T-helper 17 cell (primary cell): ENCODE measurements at regions not wholly inside any gene's neighbourhood (a gene's known extent, or its start where the extent isn't known, plus 50 kb on each side); places are given as distances from the start of the nearest gene placed in this dataset.
"Not testable (repeated sequence)": the region's sequence is repeated elsewhere in the genome, so short reads cannot be mapped to it uniquely, and the experiment has no call there.

Experiments used
- ATAC-seq: fragments of 150-1000 bp; cut with Tn5 transposase; 2 replicates; pipeline ENCODE4 v1.10.0; 2021; ENCODE audit warnings: mild to moderate bottlenecking, moderate library complexity
- DNase-seq, 3 donors: peaks; one replicate each; pipeline versions ENCODE4 v3.0.0 to v3.0.0-alpha.2; 2020 to 2021
- H3K9me3 ChIP-seq: one replicate; pipeline ENCODE4 v1.7.0; 2013; ENCODE audit warnings: low read length, mild to moderate bottlenecking; ENCODE audit not compliant: control insufficient read depth, poor library complexity, severe bottlenecking
- H3K27ac Mint-ChIP-seq: one replicate; pipeline ENCODE4 v1.8.0; 2022; ENCODE audit warnings: mild to moderate bottlenecking, moderate library complexity, mixed read lengths
- H3K27me3 Mint-ChIP-seq: one replicate; pipeline ENCODE4 v1.8.0; 2022; ENCODE audit warnings: mixed read lengths
- H3K36me3 Mint-ChIP-seq: one replicate; pipeline ENCODE4 v1.8.0; 2022; ENCODE audit warnings: low read depth, mixed read lengths
- H3K4me1 Mint-ChIP-seq: one replicate; pipeline ENCODE4 v1.8.0; 2022; ENCODE audit warnings: mild to moderate bottlenecking, mixed read lengths
- H3K4me3 Mint-ChIP-seq: one replicate; pipeline ENCODE4 v1.8.0; 2022; ENCODE audit warnings: mild to moderate bottlenecking, moderate library complexity, mixed read lengths

DNA sequence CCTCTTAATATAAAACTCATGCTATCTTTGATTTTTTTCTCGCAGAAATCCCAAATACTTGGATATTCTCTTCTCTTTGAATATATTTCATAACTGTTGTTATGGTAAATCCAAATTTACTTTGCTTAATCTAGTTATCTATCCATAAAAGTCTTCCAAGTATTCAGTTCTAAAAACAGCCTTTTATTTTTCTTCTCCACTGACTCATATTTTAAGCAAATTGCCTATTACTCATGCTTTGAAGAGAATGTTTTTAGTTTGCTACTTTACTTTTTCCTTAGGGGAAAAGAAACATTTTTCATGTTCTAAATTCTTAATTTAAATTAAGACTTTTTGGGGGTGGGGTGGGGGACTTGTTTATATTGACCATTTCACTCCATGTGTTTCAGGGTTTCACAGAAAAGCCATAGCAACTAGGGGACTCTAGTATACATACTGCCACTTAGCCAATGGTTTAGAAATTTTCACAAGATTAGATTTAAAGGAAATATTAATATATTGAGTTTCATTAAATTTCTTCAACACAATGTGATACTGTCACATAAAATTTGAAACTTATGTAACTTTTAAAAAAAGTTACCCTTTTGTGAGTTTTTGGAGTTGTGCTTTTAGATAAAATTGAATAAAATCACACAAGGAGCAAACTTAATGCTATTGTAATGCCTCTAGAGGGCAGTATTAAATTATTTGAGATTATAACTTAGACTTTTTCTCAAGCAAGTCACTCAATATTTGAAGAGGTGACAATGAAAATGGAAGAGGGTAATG, 545.8 kb upstream of the ARRDC3 start:
- Mint-ChIP-seq H3K27ac (no peak overlapping the region), H3K4me3 (no peak overlapping the region), H3K36me3 (no peaks in the 10 kb centered on the region), H3K4me1 (no peaks in the 10 kb centered on the region), H3K27me3 (no peaks in the 10 kb centered on the region)
- no peak for ATAC-seq
- DNase-seq, result no peak
- H3K9me3 ChIP-seq, result no peaks in the 10 kb centered on the region

DNA sequence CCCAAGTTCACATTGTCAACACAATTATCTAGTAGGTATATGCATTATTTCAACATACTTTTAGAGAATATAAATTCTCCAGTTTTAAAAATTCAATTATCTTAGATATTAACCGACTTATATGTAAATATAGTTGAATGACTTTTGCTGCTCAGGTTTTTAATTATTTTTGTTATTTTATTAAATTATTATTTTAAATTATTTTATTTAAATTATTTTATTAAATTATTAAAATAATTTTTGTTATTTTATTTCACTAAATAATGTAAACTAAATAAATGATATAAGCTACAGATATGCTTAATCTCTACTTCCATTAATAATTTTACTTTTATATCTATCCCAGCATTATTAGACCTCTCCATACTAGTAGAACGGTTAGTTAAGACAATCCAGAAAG, 544.3 kb upstream of the ARRDC3 start:
- no peaks in the 10 kb centered on the region for H3K27me3 Mint-ChIP-seq
- no peaks in the 10 kb centered on the region for H3K9me3 ChIP-seq
- no peak for DNase-seq
- H3K4me3 Mint-ChIP-seq, result no peak overlapping the region
- H3K36me3 Mint-ChIP-seq, result no peaks in the 10 kb centered on the region
- no peak for ATAC-seq
- H3K27ac Mint-ChIP-seq, result no peak overlapping the region
- H3K4me1 Mint-ChIP-seq, result no peaks in the 10 kb centered on the region

DNA sequence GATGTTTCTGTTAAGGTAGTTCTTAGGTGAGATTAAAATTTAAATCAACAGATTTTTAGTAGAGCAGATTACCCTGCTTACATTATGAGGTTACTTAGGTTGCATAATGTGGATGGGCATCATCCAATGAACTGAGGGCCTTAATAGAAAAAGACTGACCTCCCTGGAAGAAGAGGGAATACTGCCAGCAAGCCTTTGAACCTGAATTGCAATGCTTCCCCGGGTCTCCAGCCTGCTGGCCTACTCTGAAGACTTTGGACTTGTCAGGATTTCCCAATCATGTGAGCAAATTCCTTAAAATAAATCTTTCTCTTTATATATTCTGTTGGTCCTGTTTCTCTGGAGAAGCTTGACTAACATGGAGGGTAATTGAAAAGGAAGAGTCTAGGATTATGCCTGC, 542.1 kb upstream of the ARRDC3 start:
- no peaks in the 10 kb centered on the region for H3K4me1 Mint-ChIP-seq
- no peaks in the 10 kb centered on the region for H3K27me3 Mint-ChIP-seq
- DNase-seq, result no peak
- H3K27ac Mint-ChIP-seq, result no peak overlapping the region
- ATAC-seq, result no peak
- no peaks in the 10 kb centered on the region for H3K9me3 ChIP-seq
- no peaks in the 10 kb centered on the region for H3K36me3 Mint-ChIP-seq
- no peak overlapping the region for H3K4me3 Mint-ChIP-seq

DNA sequence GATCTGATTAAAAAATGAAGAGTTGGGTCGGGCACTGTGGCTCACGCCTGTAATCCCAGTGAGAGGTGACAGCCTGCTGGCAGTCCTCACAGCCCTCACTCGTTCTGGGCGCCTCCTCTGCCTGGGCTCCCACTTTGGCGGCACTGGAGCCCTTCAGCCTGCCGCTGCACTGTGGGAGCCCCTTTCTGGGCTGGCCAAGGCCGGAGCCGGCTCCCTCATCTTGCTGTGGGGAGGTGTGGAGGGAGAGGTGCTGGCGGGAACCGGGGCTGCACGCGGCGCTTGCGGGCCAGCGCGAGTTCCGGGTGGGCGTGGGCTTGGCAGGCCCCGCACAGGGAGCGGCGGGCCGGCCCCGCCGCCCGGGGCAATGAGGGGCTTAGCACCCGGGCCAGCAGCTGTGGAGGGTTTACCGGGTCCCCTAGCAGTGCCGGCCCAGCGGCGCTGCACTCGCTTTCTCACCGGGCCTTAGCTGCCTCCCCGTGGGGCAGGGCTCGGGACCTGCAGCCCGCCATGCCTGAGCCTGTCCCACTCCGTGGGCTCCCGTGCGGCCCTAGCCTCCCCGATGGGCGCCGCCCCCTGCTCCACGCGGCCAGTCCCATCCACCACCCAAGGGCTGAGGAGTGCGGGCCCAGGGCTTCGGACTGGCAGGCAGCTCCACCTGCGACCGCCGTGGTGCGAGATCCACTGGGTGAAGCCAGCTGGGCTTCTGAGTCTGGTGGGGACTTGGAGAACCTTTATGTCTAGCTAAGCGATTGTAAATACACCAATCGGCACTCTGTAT, 534.1 kb upstream of the ARRDC3 start:
- not testable (repeated sequence) for H3K4me1 Mint-ChIP-seq, H3K27me3 Mint-ChIP-seq

DNA sequence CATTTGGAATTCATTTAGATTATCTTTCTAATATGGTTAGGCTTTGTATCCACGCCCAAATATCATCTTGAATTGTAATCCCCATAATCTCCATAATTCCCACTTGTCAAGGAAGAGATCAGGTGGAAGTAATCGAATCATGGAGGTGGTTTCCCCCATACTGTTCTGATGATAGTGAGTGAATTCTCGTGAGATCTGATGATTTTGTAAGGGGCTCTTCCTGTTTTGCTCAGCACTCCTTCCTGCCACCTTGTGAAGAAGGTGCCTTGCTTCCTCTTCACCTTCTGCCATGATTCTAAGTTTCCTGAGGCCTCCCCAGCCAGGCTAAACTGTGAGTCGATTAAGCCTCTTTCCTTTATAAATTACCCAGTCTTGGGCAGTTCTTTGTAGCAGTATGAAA, 527.5 kb upstream of the ARRDC3 start:
- DNase-seq, result no peak
- Mint-ChIP-seq H3K27ac (no peak overlapping the region), H3K4me3 (no peak overlapping the region)

More for the DNA sequence above, 534.1 kb upstream of the ARRDC3 start:
- H3K36me3 Mint-ChIP-seq, H3K4me3 Mint-ChIP-seq, DNase-seq, H3K9me3 ChIP-seq, ATAC-seq, H3K27ac Mint-ChIP-seq: not testable (repeated sequence)

DNA sequence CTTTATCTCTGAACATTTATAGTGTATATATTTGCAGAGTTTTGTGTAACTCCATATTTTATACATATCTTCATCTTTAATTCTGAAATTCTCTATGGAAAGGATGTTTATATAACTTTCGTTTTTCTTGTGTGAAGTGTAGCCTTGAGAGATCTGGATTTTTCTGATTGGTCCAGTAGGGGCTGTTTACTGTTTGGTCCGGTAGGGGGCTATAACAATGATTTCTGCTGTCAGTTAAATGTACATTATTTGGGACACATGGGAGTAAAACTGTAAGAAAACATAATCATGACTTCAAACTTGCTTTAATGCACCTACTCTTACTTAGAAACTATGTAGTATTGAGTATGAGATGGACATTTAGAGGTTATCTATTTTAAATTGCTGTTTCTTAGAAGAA, 527.1 kb upstream of the ARRDC3 start:
- H3K9me3 ChIP-seq, result no peaks in the 10 kb centered on the region
- H3K4me3 Mint-ChIP-seq, result no peak overlapping the region
- H3K4me1 Mint-ChIP-seq, result no peaks in the 10 kb centered on the region
- no peaks in the 10 kb centered on the region for H3K27me3 Mint-ChIP-seq
- no peaks in the 10 kb centered on the region for H3K36me3 Mint-ChIP-seq
- DNase-seq (no peak), ATAC-seq (no peak)
- H3K27ac Mint-ChIP-seq, result no peak overlapping the region

More for the DNA sequence above, 527.5 kb upstream of the ARRDC3 start:
- Mint-ChIP-seq H3K27me3 (no peaks in the 10 kb centered on the region), H3K4me1 (no peaks in the 10 kb centered on the region), H3K36me3 (no peaks in the 10 kb centered on the region)
- H3K9me3 ChIP-seq, result no peaks in the 10 kb centered on the region
- no peak for ATAC-seq

DNA sequence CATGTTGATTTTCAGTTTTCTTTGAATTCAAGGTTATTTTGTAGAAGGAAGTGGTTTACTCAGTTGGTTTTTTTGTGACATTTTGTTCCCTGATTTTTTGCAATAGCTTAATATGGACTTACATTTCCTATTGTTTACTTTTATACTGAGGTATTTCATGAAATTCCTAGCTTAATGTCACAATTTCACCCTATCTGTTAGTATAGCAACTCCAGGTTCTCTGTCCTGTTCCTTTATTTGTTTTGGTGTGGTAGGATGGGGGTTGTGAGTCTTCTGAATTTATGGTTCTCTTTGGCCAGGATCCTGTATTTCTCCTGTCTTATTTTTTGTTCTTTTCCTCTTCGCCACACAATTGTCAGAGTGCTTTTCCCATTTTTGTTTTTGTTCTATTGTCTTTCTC, 523.4 kb upstream of the ARRDC3 start:
- Mint-ChIP-seq H3K27me3 (no peaks in the 10 kb centered on the region), H3K4me1 (no peaks in the 10 kb centered on the region), H3K4me3 (no peak overlapping the region), H3K36me3 (no peaks in the 10 kb centered on the region), H3K27ac (no peak overlapping the region)
- no peak for DNase-seq
- H3K9me3 ChIP-seq, result no peaks in the 10 kb centered on the region
- no peak for ATAC-seq

DNA sequence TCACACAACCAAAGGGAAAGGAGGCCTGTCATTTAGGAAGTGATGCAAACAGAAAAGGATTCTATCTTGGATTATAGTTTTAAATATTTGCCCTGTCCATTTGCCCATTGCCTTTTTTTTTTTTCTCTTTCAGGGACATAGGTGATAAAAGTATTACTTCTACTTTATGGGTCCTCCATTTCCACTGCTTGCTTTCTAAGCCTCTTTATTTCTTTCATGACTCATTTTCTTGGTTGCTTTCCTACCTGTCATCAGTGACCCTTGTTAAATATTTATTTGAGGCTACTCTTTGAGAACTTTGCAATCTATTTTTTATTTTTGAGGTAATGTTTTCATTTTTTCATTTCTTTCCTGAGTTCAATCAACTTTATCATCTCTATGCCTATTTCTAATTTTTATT, 522.9 kb upstream of the ARRDC3 start:
- no peaks in the 10 kb centered on the region for H3K36me3 Mint-ChIP-seq
- H3K4me1 Mint-ChIP-seq, result no peaks in the 10 kb centered on the region
- H3K27ac Mint-ChIP-seq, result no peak overlapping the region
- H3K4me3 Mint-ChIP-seq, result no peak overlapping the region
- no peaks in the 10 kb centered on the region for H3K9me3 ChIP-seq
- ATAC-seq, result no peak
- no peaks in the 10 kb centered on the region for H3K27me3 Mint-ChIP-seq
- no peak for DNase-seq

DNA sequence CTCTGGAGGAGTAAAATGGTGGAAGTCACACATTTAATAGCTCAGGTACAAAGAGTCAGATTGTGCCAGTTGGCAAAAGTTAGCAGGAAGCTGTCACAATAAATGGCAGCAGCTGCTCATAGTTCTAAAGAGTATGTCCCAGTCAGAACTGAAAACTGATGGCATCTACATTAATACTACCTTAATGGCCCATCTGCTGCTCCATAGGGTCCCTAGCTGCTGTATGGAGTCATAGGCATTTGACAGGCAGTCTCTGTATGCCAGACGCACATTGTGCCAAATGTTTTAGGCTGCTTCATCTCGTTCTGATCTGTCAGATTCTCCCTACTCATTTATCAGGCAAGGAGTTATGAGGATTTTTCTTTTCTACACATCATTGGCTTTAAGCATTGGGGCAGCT, 515.8 kb upstream of the ARRDC3 start:
- Mint-ChIP-seq H3K4me1 (no peaks in the 10 kb centered on the region), H3K36me3 (no peaks in the 10 kb centered on the region), H3K27me3 (no peaks in the 10 kb centered on the region), H3K4me3 (no peak overlapping the region), H3K27ac (no peak overlapping the region)
- H3K9me3 ChIP-seq, result no peaks in the 10 kb centered on the region
- ATAC-seq (no peak), DNase-seq (no peak)

DNA sequence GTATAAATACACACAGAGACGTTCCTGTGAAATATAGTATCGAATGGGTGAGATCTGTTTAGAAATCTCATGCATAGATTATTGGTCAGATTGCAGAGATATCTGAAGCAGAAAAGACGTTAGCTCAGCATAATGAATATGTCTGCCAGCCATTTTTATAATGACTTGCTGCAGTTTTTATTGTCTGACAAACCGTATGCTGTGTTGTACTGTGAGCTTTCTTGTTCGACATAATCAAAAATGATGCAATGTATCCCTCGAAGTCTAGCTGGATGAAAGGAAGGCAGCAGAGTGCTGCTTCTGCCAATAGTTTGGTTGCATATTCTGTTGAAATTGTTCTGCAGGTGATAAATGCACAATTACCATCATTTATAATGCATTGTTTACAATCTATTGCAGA, 514.9 kb upstream of the ARRDC3 start:
- Mint-ChIP-seq H3K4me3 (no peak overlapping the region), H3K27ac (no peak overlapping the region), H3K27me3 (no peaks in the 10 kb centered on the region), H3K36me3 (no peaks in the 10 kb centered on the region), H3K4me1 (no peaks in the 10 kb centered on the region)
- no peaks in the 10 kb centered on the region for H3K9me3 ChIP-seq
- ATAC-seq, result no peak
- no peak for DNase-seq

DNA sequence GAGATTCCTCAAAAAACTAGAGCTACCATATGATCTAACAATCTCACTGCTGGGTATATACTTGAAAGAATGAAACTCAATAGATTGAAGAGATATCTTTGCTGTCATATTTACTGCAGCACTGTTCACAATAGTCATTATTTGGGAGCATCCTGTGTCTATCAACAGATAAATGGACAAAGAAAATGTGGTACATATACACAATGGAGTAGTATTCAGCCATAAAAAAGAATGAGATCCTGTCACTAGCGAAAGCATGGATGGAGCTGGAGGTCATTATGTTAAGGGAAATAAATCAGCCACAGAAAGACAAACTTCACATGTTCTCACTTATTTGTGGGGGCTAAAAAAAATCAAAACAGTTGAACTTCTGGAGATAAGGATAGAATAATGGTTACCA, 505.7 kb upstream of the ARRDC3 start:
- no peak overlapping the region for H3K4me3 Mint-ChIP-seq

DNA sequence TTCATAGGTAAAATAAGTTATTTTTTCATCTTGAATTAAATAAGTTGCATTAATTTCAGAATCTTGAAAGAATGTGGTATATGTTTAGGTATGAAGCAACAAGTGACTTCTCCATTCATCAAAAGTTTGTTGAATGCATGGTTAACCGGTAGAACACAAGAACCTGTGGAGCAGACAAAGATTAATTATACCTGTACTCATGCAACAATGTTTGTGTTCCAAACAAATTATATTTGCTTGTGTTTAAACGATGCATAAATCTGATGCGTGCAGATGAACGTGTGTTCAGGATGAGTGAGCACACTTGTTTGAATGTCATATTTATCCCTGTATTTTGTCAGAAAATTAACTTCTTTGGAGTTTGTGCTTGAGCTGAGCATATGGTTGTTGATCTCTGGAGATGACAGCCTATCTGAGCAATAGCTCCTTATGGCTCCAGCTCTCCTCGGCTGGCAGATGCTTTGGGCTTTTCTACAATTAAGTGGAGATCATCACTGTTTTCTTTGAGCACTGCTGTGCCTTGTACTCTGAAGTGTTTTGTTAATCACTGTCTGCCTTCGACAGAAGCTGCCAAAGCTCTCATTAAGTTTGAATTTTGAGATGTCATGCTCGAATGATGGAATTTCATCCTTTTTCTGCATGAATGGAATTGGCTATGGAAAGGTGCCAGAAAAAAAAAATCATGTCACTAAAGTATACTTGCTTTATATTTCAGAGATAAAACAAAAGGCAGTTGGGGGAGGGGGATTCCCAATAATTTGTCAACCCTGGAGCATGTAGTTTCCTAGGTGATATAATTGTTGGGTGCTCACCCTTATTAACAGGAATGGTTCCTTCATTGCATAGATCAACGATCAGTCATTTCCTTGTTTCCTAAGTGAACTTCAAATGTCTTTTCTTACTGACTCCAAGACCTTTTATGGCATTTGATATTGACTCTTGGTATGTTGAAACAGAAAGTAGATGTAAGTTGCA, 502.5 kb upstream of the ARRDC3 start:
- DNase-seq, result no peak
- no peaks in the 10 kb centered on the region for H3K27me3 Mint-ChIP-seq
- no peaks in the 10 kb centered on the region for H3K4me1 Mint-ChIP-seq
- no peak overlapping the region for H3K4me3 Mint-ChIP-seq
- no peaks in the 10 kb centered on the region for H3K36me3 Mint-ChIP-seq
- ATAC-seq, result no peak
- H3K9me3 ChIP-seq, result no peaks in the 10 kb centered on the region
- no peak overlapping the region for H3K27ac Mint-ChIP-seq

More for the DNA sequence above, 505.7 kb upstream of the ARRDC3 start:
- ATAC-seq (no peak), DNase-seq (no peak)
- Mint-ChIP-seq H3K27ac (no peak overlapping the region), H3K4me1 (no peaks in the 10 kb centered on the region), H3K36me3 (no peaks in the 10 kb centered on the region), H3K27me3 (no peaks in the 10 kb centered on the region)
- no peaks in the 10 kb centered on the region for H3K9me3 ChIP-seq

DNA sequence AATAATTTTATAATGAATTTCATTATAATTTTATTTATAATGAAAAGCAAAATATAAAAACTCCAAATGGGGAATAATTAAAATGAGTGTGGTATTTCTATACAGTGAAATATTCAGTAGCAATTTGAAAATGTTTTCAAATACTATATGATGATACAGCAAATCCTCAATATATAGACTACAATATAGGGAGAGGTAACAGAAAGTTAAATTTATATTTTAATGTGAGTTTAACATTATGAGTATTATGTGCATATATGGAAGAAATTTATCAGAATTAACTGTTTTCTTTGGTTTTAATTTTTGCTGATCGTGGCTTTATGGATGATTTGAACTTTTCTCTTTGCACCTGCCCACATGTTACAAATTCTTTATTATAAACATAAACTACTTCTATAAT, 500.9 kb upstream of the ARRDC3 start:
- no peak for ATAC-seq
- Mint-ChIP-seq H3K36me3 (no peaks in the 10 kb centered on the region), H3K27me3 (no peaks in the 10 kb centered on the region), H3K4me1 (no peaks in the 10 kb centered on the region), H3K27ac (no peak overlapping the region), H3K4me3 (no peak overlapping the region)
- no peak for DNase-seq
- no peaks in the 10 kb centered on the region for H3K9me3 ChIP-seq
